Smooth muscle cell (in vitro differentiated cells): ENCODE measurements at regions not wholly inside any gene's neighbourhood (a gene's known extent, or its start where the extent isn't known, plus 50 kb on each side); places are given as distances from the start of the nearest gene placed in this dataset.
A peak's percentile ranks its signal among the peaks of the same experiment; 100 is the strongest.

Source experiments
- DNase-seq: peaks from one replicate; lab custom pipeline; 2025; ENCODE audit not compliant: unreplicated experiment; lab: John Stamatoyannopoulos, UW
- H2AFZ ChIP-seq: fragments of 200-600 bp; sonication (generic); 2 replicates; pipeline ENCODE4 v1.6.0; 2016; ENCODE audit warnings: antibody characterized with exemption, low read depth, mild to moderate bottlenecking
- H3F3A ChIP-seq: fragments of 200-600 bp; sonication (generic); 2 replicates; pipeline ENCODE4 v1.6.0; 2017; ENCODE audit warnings: antibody characterized with exemption, low read depth
- H3K27ac ChIP-seq: fragments of 200-600 bp; sonication (generic); 2 replicates; pipeline ENCODE4 v1.5.1; 2016; ENCODE audit warnings: low read depth, mild to moderate bottlenecking
- H3K27me3 ChIP-seq: fragments of 200-600 bp; sonication (generic); 2 replicates; pipeline ENCODE4 v1.6.1; 2016; ENCODE audit warnings: low read depth, mild to moderate bottlenecking
- H3K36me3 ChIP-seq: fragments of 200-600 bp; sonication (generic); 2 replicates; pipeline ENCODE4 v1.5.1; 2016; ENCODE audit warnings: low read depth
- H3K4me1 ChIP-seq: fragments of 200-600 bp; sonication (generic); 2 replicates; pipeline ENCODE4 v1.5.1; 2016; ENCODE audit warnings: low read depth
- H3K4me2 ChIP-seq: fragments of 200-600 bp; sonication (generic); 2 replicates; pipeline ENCODE4 v1.6.0; 2016; ENCODE audit warnings: mild to moderate bottlenecking
- H3K4me3 ChIP-seq: fragments of 200-600 bp; sonication (generic); 2 replicates; pipeline ENCODE4 v1.5.1; 2016; ENCODE audit warnings: mild to moderate bottlenecking
- H3K79me2 ChIP-seq: fragments of 200-600 bp; sonication (generic); 2 replicates; pipeline ENCODE4 v1.6.0; 2016; ENCODE audit warnings: low read depth, mild to moderate bottlenecking
- H3K9ac ChIP-seq: fragments of 200-600 bp; sonication (generic); 2 replicates; pipeline ENCODE4 v1.6.0; 2016; ENCODE audit warnings: low read depth
- H3K9me3 ChIP-seq: fragments of 200-600 bp; sonication (generic); replicated peaks from 2 replicates; pipeline ENCODE4 v1.5.1; 2016; ENCODE audit warnings: low read depth
- H4K20me1 ChIP-seq: fragments of 200-600 bp; sonication (generic); 2 replicates; pipeline ENCODE4 v1.6.0; 2016; ENCODE audit warnings: low read depth
- CTCF ChIP-seq: fragments of 200-600 bp; sonication (generic); IDR thresholded peaks from 2 replicates; pipeline ENCODE4 v1.5.1; 2017; ENCODE audit warnings: borderline replicate concordance, mild to moderate bottlenecking, antibody characterized with exemption; ENCODE audit not compliant: insufficient read depth, poor library complexity, severe bottlenecking
- WGBS: methylation state at CpG from one replicate; pipeline ENCODE4 v1.1.7; 2016; ENCODE audit warnings: low lambda C conversion rate; 5-methylcytosine and 5-hydroxymethylcytosine counted together

- Histone ChIP-seq H3K27ac (no peak overlapping the region), H3F3A (no peaks in the 10 kb centered on the region), H3K27me3 (no peaks in the 10 kb centered on the region), H3K36me3 (no peaks in the 10 kb centered on the region), H3K9me3 (no peaks in the 10 kb centered on the region), H3K4me2 (no peak overlapping the region), H2AFZ (no peak overlapping the region), H3K4me1 (no peaks in the 10 kb centered on the region), H3K79me2 (no peaks in the 10 kb centered on the region), H3K9ac (no peak overlapping the region), H3K4me3 (no peak overlapping the region), H4K20me1 (no peaks in the 10 kb centered on the region)
- DNase-seq, result no peak
- TF ChIP-seq CTCF, result no peak
- 78% methylated on average over 1 of the region's 1 CpG for WGBS
Measured at GRCh38 chr5:82489683-82490082, 211.5 kb upstream of the RPS23 start.

- H3K36me3 ChIP-seq, result no peaks in the 10 kb centered on the region
- H3K4me1 ChIP-seq, result no peaks in the 10 kb centered on the region
- H3K9ac ChIP-seq, result no peak overlapping the region
- WGBS, result 97% methylated on average over 3 of the region's 3 CpGs
- H3K4me3 ChIP-seq, result no peak overlapping the region
- no peak for TF ChIP-seq CTCF
- H3K9me3 ChIP-seq, result no peaks in the 10 kb centered on the region
- H2AFZ ChIP-seq, result no peak overlapping the region
- H3K27me3 ChIP-seq, result no peaks in the 10 kb centered on the region
- H3K27ac ChIP-seq, result no peak overlapping the region
- H4K20me1 ChIP-seq, result no peaks in the 10 kb centered on the region
- H3F3A ChIP-seq, result no peaks in the 10 kb centered on the region
- no peak overlapping the region for H3K4me2 ChIP-seq
- no peaks in the 10 kb centered on the region for H3K79me2 ChIP-seq
- no peak for DNase-seq
Measured at GRCh38 chr5:82487131-82487530, 209.0 kb upstream of the RPS23 start.

GRCh38 chr5:82480331-82480730, 202.2 kb upstream of the RPS23 start:
- Histone ChIP-seq H3F3A (no peaks in the 10 kb centered on the region), H3K9me3 (no peaks in the 10 kb centered on the region), H3K4me1 (no peaks in the 10 kb centered on the region), H3K27ac (no peak overlapping the region), H3K36me3 (no peaks in the 10 kb centered on the region), H3K79me2 (no peaks in the 10 kb centered on the region), H2AFZ (peak overlapping the region; percentile 1), H3K4me3 (no peak overlapping the region), H4K20me1 (no peaks in the 10 kb centered on the region), H3K9ac (no peak overlapping the region), H3K27me3 (no peaks in the 10 kb centered on the region), H3K4me2 (peak overlapping the region; percentile 30)
- no peak for DNase-seq
- WGBS, result 52% methylated on average over 4 of the region's 4 CpGs
- no peak for TF ChIP-seq CTCF

- Histone ChIP-seq H3K9me3 (no peaks in the 10 kb centered on the region), H3K4me1 (no peaks in the 10 kb centered on the region), H2AFZ (peak overlapping the region; percentile 54), H3K4me2 (no peak overlapping the region), H3F3A (no peaks in the 10 kb centered on the region), H3K36me3 (no peaks in the 10 kb centered on the region), H3K27me3 (no peaks in the 10 kb centered on the region), H3K27ac (no peak overlapping the region), H3K79me2 (no peaks in the 10 kb centered on the region), H4K20me1 (no peaks in the 10 kb centered on the region), H3K4me3 (no peak overlapping the region), H3K9ac (no peak overlapping the region)
- WGBS, result 27% methylated on average over 1 of the region's 1 CpG
- no peak for TF ChIP-seq CTCF
- DNase-seq, result no peak
Measured at GRCh38 chr5:82476155-82476554, 198.0 kb upstream of the RPS23 start.
